ENCODE measurements at regions not wholly inside any gene's neighbourhood (a gene's known extent, or its start where the extent isn't known, plus 50 kb on each side); places are given as distances from the start of the nearest gene placed in this dataset.

DNA sequence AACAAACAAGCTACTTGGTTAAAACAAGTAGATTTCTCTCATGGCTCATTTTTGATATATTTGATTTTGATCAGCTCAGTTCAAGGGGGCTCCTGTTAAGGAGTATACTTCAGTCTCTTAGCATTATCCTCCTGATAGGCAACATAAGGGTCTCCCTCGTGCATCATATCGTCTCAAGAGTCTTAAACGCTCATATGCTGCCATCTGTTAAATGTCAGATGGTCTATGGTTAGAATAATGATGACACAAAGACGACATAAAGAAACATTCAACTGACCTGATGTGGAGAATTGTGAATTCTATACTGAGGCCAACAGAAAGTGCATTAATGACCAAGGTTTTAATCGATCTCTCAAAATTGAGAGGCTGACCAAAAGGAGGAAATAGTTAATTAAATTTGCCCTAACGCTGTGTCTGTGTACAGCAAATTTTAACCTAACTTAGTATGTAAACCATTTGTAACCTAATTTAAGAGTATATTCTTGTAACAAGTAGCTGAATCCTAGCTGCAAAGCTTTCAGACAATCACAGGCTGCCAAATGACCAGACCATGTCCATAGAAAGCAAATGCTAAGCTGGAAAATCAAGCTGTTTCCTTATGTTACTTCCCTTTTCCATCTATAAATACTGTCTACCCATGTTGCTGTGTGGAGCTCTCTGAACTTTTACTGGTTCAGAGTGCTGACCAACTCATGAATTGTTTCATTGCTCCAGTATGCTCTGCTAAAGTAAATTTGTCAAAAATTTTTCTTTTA lies 1688.5 kb downstream of the GRIK2 start:
- no peak for TF ChIP-seq POLR2AphosphoS5 (IDR thresholded peaks at IDR 0.05; ENCODE audit: low read depth, low read length)
- TF ChIP-seq TAF1 (IDR thresholded peaks at IDR 0.05; ENCODE audit: borderline replicate concordance, low read depth, low read length): no peak
- no peak for TF ChIP-seq POLR2A (IDR thresholded peaks at IDR 0.05; ENCODE audit: low read depth, low read length)
- FAIRE-seq (no peak), DNase-seq (ENCODE audit: insufficient read length) (no peak)

DNA sequence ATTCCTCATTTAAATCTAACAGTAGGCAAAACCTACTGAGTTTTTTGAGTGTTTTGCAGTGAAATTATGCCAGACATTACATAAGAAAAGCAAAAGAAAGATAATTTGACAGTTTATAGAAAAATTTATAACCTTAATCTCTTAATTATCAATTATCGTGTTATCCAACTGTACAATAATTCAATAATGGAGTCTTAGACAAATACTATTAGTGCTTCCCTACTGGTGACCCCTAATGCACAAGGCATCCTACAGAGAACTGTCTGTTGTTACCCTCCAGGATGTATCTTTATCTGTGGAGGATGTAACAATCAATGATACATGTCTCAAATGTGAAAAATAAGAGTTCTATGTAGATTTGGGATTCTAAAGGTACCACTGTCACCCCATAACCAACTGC lies 1687.6 kb downstream of the GRIK2 start:
- DNase-seq (ENCODE audit: insufficient read length) (no peak), FAIRE-seq (no peak)
- no peak for TF ChIP-seq TAF1 (IDR thresholded peaks at IDR 0.05; ENCODE audit: borderline replicate concordance, low read depth, low read length)
- no peak for TF ChIP-seq POLR2A (IDR thresholded peaks at IDR 0.05; ENCODE audit: low read depth, low read length)
- no peak for TF ChIP-seq POLR2AphosphoS5 (IDR thresholded peaks at IDR 0.05; ENCODE audit: low read depth, low read length)

DNA sequence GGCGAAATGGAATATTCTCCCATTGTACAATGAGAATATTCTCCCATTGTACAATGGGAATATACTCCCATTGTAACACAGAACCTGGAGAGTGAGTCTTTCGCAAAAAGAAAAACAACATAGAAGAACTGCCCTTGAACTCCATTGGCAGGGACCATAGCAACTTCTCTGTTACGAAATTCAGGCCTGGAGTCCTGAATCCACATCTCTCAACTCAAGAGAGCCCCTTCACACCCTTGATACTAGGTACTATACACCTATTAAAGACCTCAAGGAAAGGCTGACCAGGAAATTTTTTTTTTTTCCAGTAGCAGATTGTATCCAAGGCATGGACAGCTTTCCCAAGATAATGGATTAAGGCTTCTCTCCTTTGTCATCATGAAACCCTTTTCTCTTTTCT lies 1687.0 kb downstream of the GRIK2 start:
- TF ChIP-seq TAF1 (IDR thresholded peaks at IDR 0.05; ENCODE audit: borderline replicate concordance, low read depth, low read length): no peak
- no peak for DNase-seq (ENCODE audit: insufficient read length)
- no peak for FAIRE-seq

DNA sequence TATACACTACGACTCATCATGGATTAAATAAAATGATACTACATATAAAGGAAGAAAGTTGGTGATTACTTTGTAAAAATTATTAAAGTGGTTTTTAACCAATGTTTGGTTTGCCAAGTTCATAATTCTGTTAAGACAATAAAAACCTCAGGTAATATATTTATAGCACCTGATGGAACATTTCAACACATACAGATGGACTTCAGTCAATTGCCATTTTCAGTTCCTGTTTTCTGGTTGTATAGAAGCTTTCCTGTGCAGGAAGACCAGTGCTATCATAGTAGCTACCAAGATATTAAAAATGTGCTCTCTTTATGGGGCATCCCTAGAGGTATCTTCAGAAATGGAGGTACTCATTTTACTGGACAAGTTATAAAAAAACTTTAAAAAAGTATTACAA lies 1686.4 kb downstream of the GRIK2 start:
- DNase-seq (ENCODE audit: insufficient read length): no peak
- no peak for FAIRE-seq
- TF ChIP-seq TAF1 (IDR thresholded peaks at IDR 0.05; ENCODE audit: borderline replicate concordance, low read depth, low read length) (no peak), POLR2A (IDR thresholded peaks at IDR 0.05; ENCODE audit: low read depth, low read length) (no peak), POLR2AphosphoS5 (IDR thresholded peaks at IDR 0.05; ENCODE audit: low read depth, low read length) (no peak)

DNA sequence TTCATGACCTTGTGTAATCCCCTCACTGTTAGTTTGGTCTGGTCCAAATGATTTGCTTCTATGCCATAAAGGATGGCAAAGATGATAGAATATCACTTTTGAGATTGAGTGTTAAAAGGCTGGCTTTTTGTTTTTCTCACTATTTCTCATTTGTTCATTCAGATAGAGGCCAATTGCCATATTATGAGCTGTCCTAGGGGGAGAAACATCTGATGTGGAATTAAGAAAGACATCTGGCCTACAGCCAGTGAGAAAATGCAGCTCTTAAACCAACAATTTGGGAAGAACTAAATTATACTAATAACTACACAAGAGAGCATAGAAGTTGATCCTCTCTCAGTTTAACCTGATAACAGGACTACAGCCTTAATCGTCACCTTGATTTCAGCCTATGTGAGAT lies 1668.6 kb downstream of the GRIK2 start:
- TF ChIP-seq POLR2A (IDR thresholded peaks at IDR 0.05; ENCODE audit: low read depth, low read length) (no peak), POLR2AphosphoS5 (IDR thresholded peaks at IDR 0.05; ENCODE audit: low read depth, low read length) (no peak), TAF1 (IDR thresholded peaks at IDR 0.05; ENCODE audit: borderline replicate concordance, low read depth, low read length) (no peak)

DNA sequence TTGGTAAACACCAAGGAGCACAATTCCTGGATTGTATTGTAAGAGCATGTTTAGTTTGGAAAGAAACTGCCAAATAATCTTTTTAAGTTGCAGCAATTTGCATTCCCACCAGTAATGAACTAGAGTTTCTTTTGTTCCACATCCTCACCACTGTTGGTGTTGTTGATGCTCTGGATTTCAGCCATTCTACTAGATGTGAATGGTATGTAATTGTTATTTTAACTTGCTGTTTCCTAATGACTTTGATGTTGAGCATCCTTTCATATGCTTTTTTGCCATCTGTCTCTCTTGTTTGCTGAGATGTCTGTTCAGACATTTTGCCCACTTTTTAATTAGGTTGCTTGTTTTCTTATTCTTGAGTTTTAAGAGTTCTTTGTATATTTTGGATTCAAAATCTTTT lies 1654.1 kb downstream of the GRIK2 start:
- DNase-seq (ENCODE audit: insufficient read length) (no peak), FAIRE-seq (no peak)
- TF ChIP-seq TAF1 (IDR thresholded peaks at IDR 0.05; ENCODE audit: borderline replicate concordance, low read depth, low read length): no peak
- TF ChIP-seq POLR2A (IDR thresholded peaks at IDR 0.05; ENCODE audit: low read depth, low read length): no peak
- no peak for TF ChIP-seq POLR2AphosphoS5 (IDR thresholded peaks at IDR 0.05; ENCODE audit: low read depth, low read length)

More for the DNA sequence above, 1668.6 kb downstream of the GRIK2 start:
- no peak for DNase-seq (ENCODE audit: insufficient read length)
- FAIRE-seq: no peak

DNA sequence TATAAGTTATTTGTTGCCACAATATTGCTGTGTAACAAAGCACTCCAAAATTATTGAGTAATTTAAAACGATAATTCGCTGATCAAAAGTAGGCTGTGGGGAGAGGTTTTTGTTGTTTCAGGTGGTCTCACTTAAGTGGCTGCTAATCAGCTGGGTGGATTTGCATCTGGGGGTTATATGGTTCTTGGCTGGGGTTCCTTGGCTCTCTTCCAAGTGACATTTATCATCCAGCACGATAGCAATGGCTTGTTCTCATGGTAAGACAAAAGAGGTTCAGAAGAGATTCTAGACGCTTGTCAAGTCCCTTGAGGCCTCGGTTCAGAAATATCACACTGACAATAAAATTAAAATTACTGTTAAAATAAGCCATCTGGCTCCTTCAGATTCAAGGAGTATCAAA lies 1648.8 kb downstream of the GRIK2 start:
- no peak for FAIRE-seq
- no peak for DNase-seq (ENCODE audit: insufficient read length)
- no peak for TF ChIP-seq POLR2A (IDR thresholded peaks at IDR 0.05; ENCODE audit: low read depth, low read length)
- TF ChIP-seq TAF1 (IDR thresholded peaks at IDR 0.05; ENCODE audit: borderline replicate concordance, low read depth, low read length): no peak
- TF ChIP-seq POLR2AphosphoS5 (IDR thresholded peaks at IDR 0.05; ENCODE audit: low read depth, low read length): no peak

DNA sequence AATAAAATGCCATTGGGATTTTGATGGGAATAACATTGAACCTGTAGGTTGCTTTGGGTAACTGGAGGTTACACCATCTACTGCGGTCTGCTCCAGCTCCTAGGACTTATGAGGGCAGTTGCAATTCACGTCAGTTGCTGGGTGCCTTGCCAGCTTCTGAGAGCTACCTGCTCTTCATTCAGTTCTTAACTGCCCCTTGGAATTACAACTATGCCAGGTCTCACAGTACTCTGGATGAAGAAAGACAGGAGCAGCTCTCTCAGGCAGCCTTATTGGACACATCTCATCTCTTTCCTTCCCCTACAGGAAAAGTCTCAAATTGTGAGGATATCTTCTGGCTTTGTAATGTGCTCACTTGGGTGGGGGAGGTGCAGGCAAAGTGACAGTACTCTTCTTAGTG lies 1643.3 kb downstream of the GRIK2 start:
- FAIRE-seq: no peak
- DNase-seq (ENCODE audit: insufficient read length): no peak
- no peak for TF ChIP-seq TAF1 (IDR thresholded peaks at IDR 0.05; ENCODE audit: borderline replicate concordance, low read depth, low read length)

DNA sequence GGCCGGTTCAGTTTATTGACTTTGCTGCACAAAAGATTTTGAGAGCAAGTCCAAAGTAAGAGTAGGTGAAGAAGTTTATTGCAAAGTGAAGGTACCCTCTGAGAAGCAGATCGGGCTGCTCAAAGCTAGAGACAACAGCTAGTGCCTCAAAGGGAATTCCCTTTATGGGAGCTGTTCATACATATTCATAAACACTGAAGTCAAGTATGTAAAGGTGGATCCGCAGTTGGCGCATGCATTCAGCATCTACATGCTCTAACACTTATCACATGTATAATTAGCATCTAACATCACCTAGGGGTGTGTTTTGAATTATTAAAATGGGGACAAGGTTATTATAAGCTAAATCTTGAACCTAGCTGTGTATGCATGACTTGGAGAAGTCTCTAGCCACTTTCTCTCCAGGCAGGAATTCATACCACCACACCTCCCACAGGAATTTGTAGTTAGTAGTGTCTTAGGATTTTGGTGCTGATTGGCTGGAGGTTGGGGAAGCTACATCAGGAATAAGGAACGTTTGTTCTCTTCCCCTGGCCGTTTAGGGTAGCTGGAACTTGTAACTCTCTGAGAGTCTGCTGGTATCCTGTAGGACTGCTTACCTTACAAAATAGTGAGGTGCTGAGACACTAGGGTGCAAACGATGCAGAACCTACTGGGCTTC lies 1633.9 kb downstream of the GRIK2 start:
- no peak for DNase-seq (ENCODE audit: insufficient read length)
- no peak for FAIRE-seq

DNA sequence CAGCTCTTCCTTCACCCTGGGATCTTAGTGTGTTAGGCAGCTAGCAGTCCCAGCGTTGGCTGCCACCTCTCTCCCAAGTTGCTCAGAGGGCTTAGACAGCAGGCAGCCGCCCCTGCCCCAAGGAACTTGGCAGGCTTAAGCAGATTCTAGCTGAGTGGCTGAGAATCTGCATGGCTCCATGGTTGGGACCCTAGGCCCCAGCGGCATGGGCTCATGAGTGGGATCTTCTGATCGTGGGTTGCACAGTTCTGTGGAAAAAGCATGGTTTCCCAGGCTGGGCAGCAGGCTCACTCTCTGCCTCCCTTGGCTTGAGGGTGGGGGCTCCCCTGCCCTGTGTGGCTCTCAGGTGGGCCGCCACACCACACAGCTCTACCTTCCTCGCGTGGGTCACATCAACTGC lies 1624.9 kb downstream of the GRIK2 start:
- no peak for DNase-seq (ENCODE audit: insufficient read length)
- FAIRE-seq: no peak
- no peak for TF ChIP-seq POLR2AphosphoS5 (IDR thresholded peaks at IDR 0.05; ENCODE audit: low read depth, low read length)
- no peak for TF ChIP-seq POLR2A (IDR thresholded peaks at IDR 0.05; ENCODE audit: low read depth, low read length)
- TF ChIP-seq TAF1 (IDR thresholded peaks at IDR 0.05; ENCODE audit: borderline replicate concordance, low read depth, low read length): no peak

More for the DNA sequence above, 1633.9 kb downstream of the GRIK2 start:
- no peak for TF ChIP-seq TAF1 (IDR thresholded peaks at IDR 0.05; ENCODE audit: borderline replicate concordance, low read depth, low read length)
- no peak for TF ChIP-seq POLR2A (IDR thresholded peaks at IDR 0.05; ENCODE audit: low read depth, low read length)
- TF ChIP-seq POLR2AphosphoS5 (IDR thresholded peaks at IDR 0.05; ENCODE audit: low read depth, low read length): no peak

DNA sequence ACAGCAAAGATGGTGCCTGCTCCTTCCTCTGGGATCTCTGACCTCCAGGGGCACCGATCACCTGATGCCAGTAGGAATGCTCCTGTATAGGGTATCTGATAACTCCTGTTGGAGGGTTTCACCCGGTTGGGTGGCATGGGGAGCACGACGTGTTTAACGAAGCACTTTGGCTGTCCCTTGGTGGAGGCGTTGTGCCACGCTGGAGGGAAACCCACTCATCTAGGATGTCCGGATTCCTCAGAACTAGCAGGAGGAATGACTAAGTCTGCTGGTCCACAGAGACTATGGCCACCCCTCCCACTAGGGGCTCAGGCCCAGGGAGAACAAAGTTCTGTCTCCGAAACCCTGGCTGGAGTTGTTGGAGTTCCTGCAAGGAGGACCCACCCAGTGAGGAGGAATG lies 1624.4 kb downstream of the GRIK2 start:
- FAIRE-seq: no peak
- TF ChIP-seq TAF1 (IDR thresholded peaks at IDR 0.05; ENCODE audit: borderline replicate concordance, low read depth, low read length) (no peak), POLR2A (IDR thresholded peaks at IDR 0.05; ENCODE audit: low read depth, low read length) (no peak), POLR2AphosphoS5 (IDR thresholded peaks at IDR 0.05; ENCODE audit: low read depth, low read length) (no peak)
- DNase-seq (ENCODE audit: insufficient read length): no peak

DNA sequence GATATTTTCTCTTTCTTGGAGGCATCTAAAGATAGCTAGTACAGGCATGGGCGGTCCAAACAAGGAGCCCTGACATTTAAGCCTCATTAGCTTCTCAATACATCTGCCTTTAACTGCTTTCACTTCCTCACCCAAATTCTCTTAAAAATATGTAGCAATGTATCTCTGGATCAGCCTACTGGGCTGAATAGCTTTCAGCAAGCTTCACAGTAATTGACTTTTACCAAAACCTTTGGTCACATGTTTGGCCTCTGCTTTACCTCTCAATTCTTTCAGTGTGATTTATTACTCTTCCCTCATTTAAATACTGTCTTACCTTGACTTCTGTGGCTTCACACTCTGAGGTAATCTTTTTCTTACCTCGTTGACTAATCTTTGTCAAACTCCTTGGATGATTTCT lies 1618.1 kb downstream of the GRIK2 start:
- TF ChIP-seq POLR2AphosphoS5 (IDR thresholded peaks at IDR 0.05; ENCODE audit: low read depth, low read length) (no peak), TAF1 (IDR thresholded peaks at IDR 0.05; ENCODE audit: borderline replicate concordance, low read depth, low read length) (no peak), POLR2A (IDR thresholded peaks at IDR 0.05; ENCODE audit: low read depth, low read length) (no peak)
- FAIRE-seq (no peak), DNase-seq (ENCODE audit: insufficient read length) (no peak)

Measured in GM12892 (cell line).